Hindlimb muscle (tissue), 1 donor: ENCODE measurements at regions not wholly inside any gene's neighbourhood (a gene's known extent, or its start where the extent isn't known, plus 50 kb on each side); places are given as distances from the start of the nearest gene placed in this dataset.

Experiments
- DNase-seq: peaks from one replicate; pipeline ENCODE4 v3.0.0-alpha.2; 2013

DNA sequence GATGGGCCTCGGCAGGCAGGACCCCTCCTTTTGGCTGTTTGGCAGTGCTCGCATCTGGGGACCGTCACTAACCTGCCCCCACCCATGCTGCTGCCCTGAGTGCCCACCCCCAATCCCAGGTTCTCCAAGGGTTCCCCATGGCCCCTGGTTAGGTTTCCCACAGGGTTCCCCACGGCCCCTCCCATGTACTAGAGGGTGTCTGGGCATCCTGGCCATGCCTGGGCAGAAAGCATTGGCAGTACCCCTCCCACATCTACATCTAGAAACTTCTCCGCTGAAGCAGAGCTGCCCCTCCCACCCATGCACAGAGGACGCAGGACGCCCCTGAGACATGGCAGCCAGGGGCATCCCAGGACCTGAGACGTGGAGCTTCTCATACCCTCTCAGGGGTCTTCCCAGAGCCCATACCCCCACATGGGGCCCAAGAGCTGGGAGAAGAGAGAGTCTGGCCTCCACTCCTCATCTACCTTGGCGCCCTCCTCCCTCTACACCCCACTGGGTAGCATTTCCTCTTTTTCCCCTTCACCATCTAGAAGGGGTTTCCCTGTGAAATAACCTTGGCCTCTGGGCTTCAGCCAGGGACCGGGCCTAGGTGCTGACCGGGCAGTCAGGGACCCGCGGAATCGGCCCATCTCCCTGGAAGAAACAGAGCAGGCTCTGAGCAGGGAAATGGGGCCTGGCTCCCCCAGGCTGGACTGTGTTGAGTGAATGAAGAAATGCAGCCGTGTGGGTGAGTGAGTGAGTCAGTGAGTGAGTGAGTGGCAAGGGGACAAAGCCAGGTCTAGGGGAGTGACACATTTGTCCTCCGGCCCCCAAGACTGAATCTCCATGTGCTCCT lies 987.3 kb downstream of the BRD1 start:
- DNase-seq = no peak

- no peak for DNase-seq
Observed at GRCh38 chr22:48838846-48839730, 988.6 kb downstream of the BRD1 start.

DNA sequence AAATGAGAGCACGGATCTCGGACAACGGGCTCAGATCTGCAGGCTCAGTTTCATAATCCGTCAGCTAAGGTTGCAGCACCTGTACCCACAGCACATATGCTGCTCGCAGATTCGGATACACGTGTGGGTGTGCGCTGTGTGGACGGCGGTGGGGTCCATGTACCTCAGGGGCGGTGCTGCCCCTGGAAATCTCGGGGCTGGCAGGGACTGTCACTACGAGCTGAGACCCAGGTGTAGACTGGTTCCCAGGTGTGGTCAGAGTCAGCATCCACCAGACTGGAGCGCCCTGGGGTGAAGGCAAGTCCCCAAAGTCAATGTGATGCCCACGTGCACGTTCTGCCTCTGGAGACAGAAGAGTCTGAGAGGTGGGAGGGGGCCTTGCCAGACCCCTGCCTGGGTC lies 989.3 kb downstream of the BRD1 start:
- DNase-seq = no peak

DNA sequence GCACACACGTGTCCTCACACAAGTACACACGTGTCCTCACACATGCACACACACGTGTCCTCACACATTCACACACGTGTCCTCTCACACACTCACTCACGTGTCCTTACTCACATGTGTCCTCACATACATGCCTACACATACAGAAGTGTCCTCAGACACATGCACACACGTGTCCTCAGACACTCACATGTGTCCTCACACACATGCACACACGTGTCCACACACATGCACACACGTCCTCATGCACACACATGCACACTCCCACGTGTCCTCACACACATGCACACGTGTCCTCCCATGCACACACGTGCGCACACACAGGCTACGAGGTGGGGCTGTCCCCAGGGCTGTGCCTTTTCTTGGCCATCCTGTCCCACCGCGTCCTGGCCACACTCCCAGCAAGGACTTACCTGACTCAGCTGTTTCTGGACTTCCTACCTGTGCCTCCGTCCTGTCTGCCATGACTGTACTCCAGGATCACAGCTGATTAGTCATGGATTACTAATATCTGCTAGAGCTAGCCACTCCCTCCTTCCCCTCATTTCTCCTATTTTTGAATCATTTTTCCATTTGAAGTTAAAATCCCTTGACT lies 990.2 kb downstream of the BRD1 start:
- DNase-seq = no peak

- DNase-seq = no peak
Observed at GRCh38 chr22:48836673-48837340, 990.9 kb downstream of the BRD1 start.

- DNase-seq = no peak
Observed at GRCh38 chr22:48835857-48836672, 991.6 kb downstream of the BRD1 start.

DNA sequence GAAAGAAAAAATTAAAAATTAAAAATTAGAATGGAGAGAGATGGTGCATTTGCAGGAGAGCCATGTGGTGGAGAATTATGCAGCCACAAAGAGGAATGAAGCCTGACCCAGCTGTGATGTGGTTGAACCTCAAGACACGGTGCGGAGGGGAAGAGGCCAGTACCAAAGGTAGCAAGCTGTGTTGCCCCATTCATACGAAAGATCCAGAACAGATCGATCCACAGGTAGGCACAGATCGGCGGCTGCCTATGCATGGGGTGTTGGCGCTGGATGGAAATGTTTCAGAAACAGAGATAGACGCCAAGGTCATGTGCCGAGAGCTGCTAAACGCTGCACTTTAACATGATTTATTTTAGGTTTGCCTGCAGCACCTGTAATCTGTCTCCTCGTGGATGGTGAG lies 992.3 kb downstream of the BRD1 start:
- DNase-seq = no peak

DNA sequence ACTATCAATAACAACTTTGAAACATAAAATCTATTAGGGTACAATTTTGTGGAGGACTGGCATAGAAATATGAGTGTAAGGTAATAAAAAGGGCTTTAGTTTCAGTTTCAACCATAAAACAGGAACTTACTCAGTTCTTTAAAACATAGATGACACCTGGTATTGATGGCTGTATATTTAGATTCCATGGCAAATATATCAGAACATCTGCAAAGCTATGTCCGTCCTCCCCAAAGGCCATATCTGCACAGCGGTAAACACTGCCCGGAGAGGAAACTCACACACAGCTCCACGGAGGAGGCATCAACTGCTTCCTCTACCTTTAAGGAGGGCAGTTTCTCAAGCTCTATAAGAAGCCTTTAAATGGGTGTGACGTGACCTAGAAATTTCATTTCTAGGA lies 993.3 kb downstream of the BRD1 start:
- no peak for DNase-seq

DNA sequence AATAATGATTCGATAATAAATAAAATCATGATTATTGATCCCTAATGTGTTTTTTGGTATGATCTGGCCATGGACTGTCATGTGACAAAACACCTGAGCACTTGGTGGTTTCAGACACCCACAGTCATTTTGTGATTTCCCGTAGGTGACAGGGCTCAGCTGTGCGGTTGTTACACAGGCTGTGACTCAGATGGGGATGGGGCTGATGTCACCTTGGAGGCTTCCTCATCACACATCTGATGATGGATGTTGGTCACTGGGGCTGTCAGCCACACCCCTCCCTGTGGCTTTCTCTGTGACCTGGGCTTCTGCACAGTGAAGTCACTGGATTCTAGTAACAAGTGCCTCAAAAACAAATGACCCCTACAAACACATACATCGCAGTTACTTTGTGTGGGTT lies 995.1 kb downstream of the BRD1 start:
- no peak for DNase-seq

GRCh38 chr22:48829908-48830307 lies 997.8 kb downstream of the BRD1 start:
- no peak for DNase-seq

DNA sequence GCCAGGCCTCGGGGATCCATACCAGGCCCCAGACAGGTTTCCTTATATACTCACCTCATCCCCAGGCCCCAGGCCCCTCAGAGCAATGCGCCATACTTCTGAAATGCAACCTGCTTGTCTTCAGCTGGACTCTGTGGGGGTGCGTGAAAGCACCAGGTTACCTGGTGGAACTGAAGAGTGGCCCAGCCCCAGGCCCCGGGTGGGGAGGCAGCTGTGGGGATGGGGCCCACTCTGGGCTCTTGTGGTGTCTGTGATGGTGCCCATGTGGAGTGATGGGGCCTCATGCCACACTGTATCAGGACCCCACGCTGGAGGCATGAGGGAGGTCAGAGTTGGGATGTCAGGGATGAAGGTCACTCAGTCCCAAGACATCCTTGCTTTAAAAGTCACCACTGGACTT lies 999.0 kb downstream of the BRD1 start:
- DNase-seq = no peak

- no peak for DNase-seq
Observed at GRCh38 chr22:48827904-48828555, 999.6 kb downstream of the BRD1 start.

GRCh38 chr22:48827268-48827846 lies 1000.3 kb downstream of the BRD1 start:
- no peak for DNase-seq

- no peak for DNase-seq
Observed at GRCh38 chr22:48826546-48826945, 1001.1 kb downstream of the BRD1 start.

GRCh38 chr22:48825802-48826520 lies 1001.7 kb downstream of the BRD1 start:
- DNase-seq = no peak

- DNase-seq = no peak
Observed at GRCh38 chr22:48824712-48825651, 1002.7 kb downstream of the BRD1 start.

GRCh38 chr22:48823941-48824340 lies 1003.7 kb downstream of the BRD1 start:
- no peak for DNase-seq

GRCh38 chr22:48822278-48823233 lies 1005.1 kb downstream of the BRD1 start:
- DNase-seq = no peak
